HG03175 (cell line): ENCODE measurements at regions not wholly inside any gene's neighbourhood (a gene's known extent, or its start where the extent isn't known, plus 50 kb on each side); places are given as distances from the start of the nearest gene placed in this dataset.

ENCODE experiments used
- ATAC-seq: cut with Tn5 transposase; IDR thresholded peaks from one replicate; pipeline ENCODE4 v1.9.1; 2021; ENCODE audit warnings: mild to moderate bottlenecking, moderate library complexity; ENCODE audit not compliant: unreplicated experiment

- ATAC-seq = no peak
These were observed 51.5 kb downstream of the CRPPA start for GRCh38 chr7:16369855-16370254.

GRCh38 chr7:16369309-16369708, 52.0 kb downstream of the CRPPA start:
- ATAC-seq = peak; percentile 26

- no peak for ATAC-seq
These were observed 52.5 kb downstream of the CRPPA start for GRCh38 chr7:16368885-16369284.

GRCh38 chr7:16367115-16367514, 54.2 kb downstream of the CRPPA start:
- ATAC-seq = no peak

- peak; percentile 32 for ATAC-seq
These were observed 55.4 kb downstream of the CRPPA start for GRCh38 chr7:16365952-16366351.

- ATAC-seq = peak; percentile 40
These were observed 56.2 kb downstream of the CRPPA start for GRCh38 chr7:16365177-16365576.

- no peak for ATAC-seq
These were observed 62.1 kb downstream of the CRPPA start for GRCh38 chr7:16359216-16359615.

GRCh38 chr7:16357921-16358320, 63.4 kb downstream of the CRPPA start:
- no peak for ATAC-seq

- ATAC-seq = no peak
These were observed 63.9 kb downstream of the CRPPA start for GRCh38 chr7:16357474-16357873.

GRCh38 chr7:16356301-16356958, 64.9 kb downstream of the CRPPA start:
- ATAC-seq = no peak

GRCh38 chr7:16354573-16354972, 66.8 kb downstream of the CRPPA start:
- no peak for ATAC-seq

GRCh38 chr7:16353226-16353625, 68.1 kb downstream of the CRPPA start:
- no peak for ATAC-seq

- ATAC-seq = peak; percentile 78
These were observed 70.7 kb downstream of the CRPPA start for GRCh38 chr7:16350634-16351033.

- no peak for ATAC-seq
These were observed 73.1 kb downstream of the CRPPA start for GRCh38 chr7:16348251-16348650.

- no peak for ATAC-seq
These were observed 73.5 kb downstream of the CRPPA start for GRCh38 chr7:16347827-16348192.

GRCh38 chr7:16347066-16347826, 74.1 kb downstream of the CRPPA start:
- no peak for ATAC-seq

GRCh38 chr7:16345979-16346958, 75.1 kb downstream of the CRPPA start:
- peak; percentile 62 for ATAC-seq

- no peak for ATAC-seq
These were observed 76.4 kb downstream of the CRPPA start for GRCh38 chr7:16344927-16345326.

GRCh38 chr7:16343612-16344011, 77.7 kb downstream of the CRPPA start:
- no peak for ATAC-seq

GRCh38 chr7:16338065-16338464, 83.3 kb downstream of the CRPPA start:
- no peak for ATAC-seq

GRCh38 chr7:16326106-16326505, 95.2 kb downstream of the CRPPA start:
- no peak for ATAC-seq
